ENCODE measurements at regions not wholly inside any gene's neighbourhood (a gene's known extent, or its start where the extent isn't known, plus 50 kb on each side); places are given as distances from the start of the nearest gene placed in this dataset.

- TF ChIP-seq, protein P1, sequence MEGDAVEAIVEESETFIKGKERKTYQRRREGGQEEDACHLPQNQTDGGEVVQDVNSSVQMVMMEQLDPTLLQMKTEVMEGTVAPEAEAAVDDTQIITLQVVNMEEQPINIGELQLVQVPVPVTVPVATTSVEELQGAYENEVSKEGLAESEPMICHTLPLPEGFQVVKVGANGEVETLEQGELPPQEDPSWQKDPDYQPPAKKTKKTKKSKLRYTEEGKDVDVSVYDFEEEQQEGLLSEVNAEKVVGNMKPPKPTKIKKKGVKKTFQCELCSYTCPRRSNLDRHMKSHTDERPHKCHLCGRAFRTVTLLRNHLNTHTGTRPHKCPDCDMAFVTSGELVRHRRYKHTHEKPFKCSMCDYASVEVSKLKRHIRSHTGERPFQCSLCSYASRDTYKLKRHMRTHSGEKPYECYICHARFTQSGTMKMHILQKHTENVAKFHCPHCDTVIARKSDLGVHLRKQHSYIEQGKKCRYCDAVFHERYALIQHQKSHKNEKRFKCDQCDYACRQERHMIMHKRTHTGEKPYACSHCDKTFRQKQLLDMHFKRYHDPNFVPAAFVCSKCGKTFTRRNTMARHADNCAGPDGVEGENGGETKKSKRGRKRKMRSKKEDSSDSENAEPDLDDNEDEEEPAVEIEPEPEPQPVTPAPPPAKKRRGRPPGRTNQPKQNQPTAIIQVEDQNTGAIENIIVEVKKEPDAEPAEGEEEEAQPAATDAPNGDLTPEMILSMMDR (conservative IDR thresholded peaks at IDR 0.05 in 1 of 2, IDR thresholded peaks at IDR 0.05 in 1 of 2; ENCODE audit: low read depth in 1 of 2, low read length in 2 of 2), result no peak
- no peak for TF ChIP-seq EZH2 (IDR thresholded peaks at IDR 0.05; ENCODE audit: low read length, missing control alignments)
Measured at GRCh38 chrX:110419512-110419911, 60.9 kb downstream of the RTL9 start.

Measured in fibroblast of lung (primary cell).